Left lung (tissue), 4 donors: ENCODE measurements at regions not wholly inside any gene's neighbourhood (a gene's known extent, or its start where the extent isn't known, plus 50 kb on each side); places are given as distances from the start of the nearest gene placed in this dataset.
A peak's percentile ranks its signal among the peaks of the same experiment; 100 is the strongest.

Experiments
- ATAC-seq: fragments of 200-7000 bp; cut with Tn5 transposase; one replicate; pipeline ENCODE4 v1.9.1; 2020; ENCODE audit warnings: moderate library complexity
- DNase-seq, 4 donors: peaks; one replicate each; pipeline ENCODE4 v3.0.0-alpha.2; 2013 to 2020
- H3K27ac ChIP-seq, 2 donors: fragments of 200-600 bp; sonication (generic) in 1 of 2; one replicate each; pipeline versions ENCODE4 v1.5.0 to v1.8.0; 2020 to 2021
- H3K27me3 ChIP-seq, 2 donors: fragments of 200-600 bp; sonication (generic) in 1 of 2; one replicate each; pipeline versions ENCODE4 v1.5.0 to v1.8.0; 2020 to 2021
- H3K36me3 ChIP-seq, 2 donors: fragments of 200-600 bp; sonication (generic) in 1 of 2; one replicate each; pipeline versions ENCODE4 v1.5.0 to v1.8.0; 2020 to 2021
- H3K4me1 ChIP-seq, 2 donors: fragments of 200-600 bp; one replicate each; pipeline ENCODE4 v1.8.0; 2021
- H3K4me3 ChIP-seq, 2 donors: fragments of 200-600 bp; sonication (generic) in 1 of 2; one replicate each; pipeline versions ENCODE4 v1.5.0 to v1.8.0; 2020 to 2021; ENCODE audit warnings: mild to moderate bottlenecking in 1 of 2
- H3K9me3 ChIP-seq, 2 donors: fragments of 200-600 bp; sonication (generic) in 1 of 2; one replicate each; pipeline versions ENCODE4 v1.5.0 to v1.8.0; 2020 to 2021
- intact Hi-C, 2 donors: fragments of 100-400 bp; cut with DNase I; formaldehyde crosslinking; loops; one replicate each; pipeline versions ENCODE4 v1.11.2 to v1.14.2; 2022
- TF ChIP-seq, protein P1 (sequence below), 2 donors: fragments of 200-600 bp; sonication (generic) in 1 of 2; IDR thresholded peaks; one replicate each; pipeline versions ENCODE4 v1.5.0 to v1.8.0; 2021; ENCODE audit warnings: antibody characterized with exemption in 2 of 2
- donor health status: DM: no; HTN: yes; CAD: no.
- donor health status: DM: no; HTN: no; CAD: no.

DNA sequence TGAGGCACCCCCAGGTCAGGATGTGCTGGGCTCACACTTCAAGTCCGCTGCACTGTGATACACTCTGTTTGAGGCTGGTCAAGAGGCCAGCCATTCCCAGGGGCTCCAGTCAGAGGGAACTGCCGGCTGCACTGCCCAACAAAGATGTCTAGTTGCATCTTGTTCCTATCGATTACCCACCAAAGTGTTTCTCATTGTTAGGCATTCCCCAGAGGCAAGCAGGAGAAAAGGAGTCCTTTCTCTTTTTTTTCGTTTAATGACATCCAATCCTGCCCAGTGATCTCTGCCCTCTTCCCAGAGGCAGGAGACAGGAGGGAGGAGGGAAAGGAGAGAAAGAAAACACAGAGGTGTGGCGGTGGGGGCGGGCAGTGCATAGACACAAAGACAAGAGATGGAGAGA lies 150.4 kb downstream of the OMA1 start:
- DNase-seq, result no peak
- Histone ChIP-seq H3K27ac (no peak overlapping the region), H3K9me3 (no peaks in the 10 kb centered on the region), H3K36me3 (no peaks in the 10 kb centered on the region), H3K4me3 (no peak overlapping the region), H3K27me3 (no peaks in the 10 kb centered on the region), H3K4me1 (peaks cover 7 to 9% of the 10 kb centered on the region in 2 donors)
- ATAC-seq, result no peak
- intact Hi-C loops, result no loop called here
- TF ChIP-seq, protein P1, sequence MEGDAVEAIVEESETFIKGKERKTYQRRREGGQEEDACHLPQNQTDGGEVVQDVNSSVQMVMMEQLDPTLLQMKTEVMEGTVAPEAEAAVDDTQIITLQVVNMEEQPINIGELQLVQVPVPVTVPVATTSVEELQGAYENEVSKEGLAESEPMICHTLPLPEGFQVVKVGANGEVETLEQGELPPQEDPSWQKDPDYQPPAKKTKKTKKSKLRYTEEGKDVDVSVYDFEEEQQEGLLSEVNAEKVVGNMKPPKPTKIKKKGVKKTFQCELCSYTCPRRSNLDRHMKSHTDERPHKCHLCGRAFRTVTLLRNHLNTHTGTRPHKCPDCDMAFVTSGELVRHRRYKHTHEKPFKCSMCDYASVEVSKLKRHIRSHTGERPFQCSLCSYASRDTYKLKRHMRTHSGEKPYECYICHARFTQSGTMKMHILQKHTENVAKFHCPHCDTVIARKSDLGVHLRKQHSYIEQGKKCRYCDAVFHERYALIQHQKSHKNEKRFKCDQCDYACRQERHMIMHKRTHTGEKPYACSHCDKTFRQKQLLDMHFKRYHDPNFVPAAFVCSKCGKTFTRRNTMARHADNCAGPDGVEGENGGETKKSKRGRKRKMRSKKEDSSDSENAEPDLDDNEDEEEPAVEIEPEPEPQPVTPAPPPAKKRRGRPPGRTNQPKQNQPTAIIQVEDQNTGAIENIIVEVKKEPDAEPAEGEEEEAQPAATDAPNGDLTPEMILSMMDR (IDR thresholded peaks at IDR 0.05), result no peak

DNA sequence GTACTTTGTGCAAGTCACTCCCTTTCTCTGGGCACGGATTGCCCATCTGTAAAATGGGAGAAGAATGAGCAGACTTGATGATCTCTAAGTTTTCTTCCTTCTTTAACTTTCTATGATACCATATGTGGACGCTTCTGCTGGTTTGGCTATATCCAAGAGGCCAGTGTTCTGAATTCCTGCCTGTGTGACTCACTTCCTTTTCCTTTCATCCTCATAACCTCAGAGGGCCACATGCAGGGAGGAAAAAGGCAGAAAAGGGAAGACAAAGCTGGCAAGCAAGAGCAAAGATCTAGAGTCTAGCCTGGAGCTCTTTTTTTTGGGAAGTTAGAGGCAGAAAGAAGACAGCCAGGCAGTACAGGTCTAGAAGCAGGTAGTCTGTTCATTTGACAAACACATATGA lies 151.2 kb downstream of the OMA1 start:
- peak; percentile 62 for ATAC-seq
- Histone ChIP-seq H3K9me3 (no peaks in the 10 kb centered on the region), H3K4me3 (no peak overlapping the region), H3K27ac (no peak overlapping the region), H3K4me1 (peaks cover 7 to 9% of the 10 kb centered on the region in 2 donors), H3K27me3 (no peaks in the 10 kb centered on the region), H3K36me3 (no peaks in the 10 kb centered on the region)
- intact Hi-C loops, result no loop called here
- no peak for DNase-seq
- TF ChIP-seq, protein P1 (IDR thresholded peaks at IDR 0.05), result no peak

DNA sequence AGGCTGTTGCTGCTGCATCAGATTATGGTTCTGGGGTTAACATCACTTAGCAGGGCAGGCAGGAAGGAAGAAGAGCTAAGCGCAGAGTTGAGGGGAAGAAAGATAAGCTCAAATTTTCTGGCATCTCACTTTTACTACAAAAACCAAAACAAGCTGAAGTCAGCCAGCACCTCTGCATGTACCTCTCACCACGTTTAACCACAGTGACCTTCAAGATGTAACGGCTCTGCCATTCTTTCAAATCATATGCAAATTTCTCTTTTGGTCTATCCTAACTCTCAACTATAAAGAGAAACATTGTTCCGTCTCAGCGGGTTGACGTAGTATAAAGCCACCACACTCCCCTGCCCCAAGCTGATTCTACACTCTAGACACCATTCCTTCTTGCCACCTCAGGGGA lies 154.4 kb downstream of the OMA1 start:
- Histone ChIP-seq H3K9me3 (no peaks in the 10 kb centered on the region), H3K4me1 (peaks cover 7 to 9% of the 10 kb centered on the region in 2 donors), H3K27ac (no peak overlapping the region), H3K27me3 (no peaks in the 10 kb centered on the region), H3K4me3 (no peak overlapping the region), H3K36me3 (no peaks in the 10 kb centered on the region)
- ATAC-seq, result no peak
- no peak for DNase-seq
- TF ChIP-seq, protein P1 (IDR thresholded peaks at IDR 0.05), result no peak
- intact Hi-C loops, result no loop called here

DNA sequence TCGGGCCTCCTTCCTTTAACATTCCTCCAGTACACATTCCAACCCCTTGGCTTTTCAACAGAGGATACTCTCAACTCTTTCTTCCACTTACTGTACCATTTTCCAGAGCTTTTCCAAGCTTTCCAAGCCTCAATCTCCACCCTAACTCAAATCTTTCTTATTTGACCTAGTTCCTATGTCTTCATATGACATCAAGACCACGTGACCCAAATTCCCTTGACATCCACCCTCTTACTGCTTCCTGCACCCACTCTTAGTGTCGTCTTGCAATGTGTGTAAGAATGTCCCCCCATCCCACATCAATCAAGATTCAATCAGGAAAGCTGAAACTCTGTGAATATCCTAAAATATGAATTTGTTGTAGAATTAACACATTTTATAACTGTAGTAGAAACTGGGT lies 155.0 kb downstream of the OMA1 start:
- peak overlapping the region in 1 of 2 donors; percentile 10 for H3K27ac ChIP-seq
- no peaks in the 10 kb centered on the region for H3K9me3 ChIP-seq
- no peaks in the 10 kb centered on the region for H3K27me3 ChIP-seq
- H3K36me3 ChIP-seq, result no peaks in the 10 kb centered on the region
- intact Hi-C loops, result no loop called here
- DNase-seq, result no peak
- H3K4me3 ChIP-seq, result no peak overlapping the region
- peaks cover 7 to 9% of the 10 kb centered on the region in 2 donors for H3K4me1 ChIP-seq
- TF ChIP-seq, protein P1 (IDR thresholded peaks at IDR 0.05), result no peak
- ATAC-seq, result no peak

DNA sequence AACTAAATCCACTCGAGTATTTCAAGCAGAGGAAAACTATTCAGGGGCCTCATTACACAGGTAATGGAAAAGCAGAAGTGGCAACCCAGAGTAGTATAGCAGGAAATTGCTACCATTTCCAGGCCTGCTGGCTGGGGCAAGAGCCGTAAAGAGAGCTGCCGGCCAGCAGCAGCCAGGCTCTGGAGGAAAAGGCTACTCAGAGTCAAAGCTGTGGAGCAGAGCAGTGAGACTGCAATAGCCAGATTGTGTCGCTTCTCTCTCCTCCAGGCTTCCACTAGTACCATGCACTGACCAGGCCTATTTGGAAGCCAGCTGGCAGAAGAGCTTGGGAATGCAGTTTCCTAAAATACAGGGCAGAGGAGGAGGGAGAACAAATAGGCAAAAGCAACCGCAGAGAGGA lies 155.5 kb downstream of the OMA1 start:
- H3K4me3 ChIP-seq, result no peak overlapping the region
- H3K27ac ChIP-seq, result peak overlapping the region in 1 of 2 donors; percentile 10
- H3K4me1 ChIP-seq, result peaks cover 7 to 9% of the 10 kb centered on the region in 2 donors
- no peaks in the 10 kb centered on the region for H3K9me3 ChIP-seq
- TF ChIP-seq, protein P1 (IDR thresholded peaks at IDR 0.05), result no peak
- no peak for DNase-seq
- H3K36me3 ChIP-seq, result no peaks in the 10 kb centered on the region
- ATAC-seq, result no peak
- intact Hi-C loops, result no loop called here
- H3K27me3 ChIP-seq, result no peaks in the 10 kb centered on the region
